HEK293T (cell line): ENCODE measurements at regions not wholly inside any gene's neighbourhood (a gene's known extent, or its start where the extent isn't known, plus 50 kb on each side); places are given as distances from the start of the nearest gene placed in this dataset.
"Not testable (repeated sequence)": the region's sequence is repeated elsewhere in the genome, so short reads cannot be mapped to it uniquely, and the experiment has no call there.

Source experiments
- CTCF ChIA-PET: fragments of 350-600 bp; formaldehyde crosslinking; extraction: SDS; loops from one replicate; lab custom pipeline; 2021; ENCODE audit warnings: antibody characterized with exemption, inconsistent platforms; lab: Yijun Ruan, JAX
- POLR2A ChIA-PET: fragments of 350-600 bp; formaldehyde crosslinking; extraction: SDS; loops from one replicate; lab custom pipeline; 2020; ENCODE audit warnings: antibody characterized with exemption, inconsistent platforms; lab: Yijun Ruan, JAX
- DNase-seq: peaks from one replicate; pipeline ENCODE4 v3.0.0; 2012; ENCODE audit warnings: mixed read lengths; ENCODE audit errors: extremely low spot score
- ARNT ChIP-seq: fragments of 450-650 bp; IDR thresholded peaks from 2 replicates; pipeline ENCODE4 v1.6.1; 2017; ENCODE audit warnings: mild to moderate bottlenecking
- BHLHE40 ChIP-seq: fragments of 450-650 bp; IDR thresholded peaks from 2 replicates; pipeline ENCODE4 v1.6.1; 2016; ENCODE audit warnings: mild to moderate bottlenecking, moderate library complexity, borderline replicate concordance
- CTBP1 ChIP-seq: fragments of 450-650 bp; IDR thresholded peaks from 2 replicates; pipeline ENCODE4 v1.6.1; 2016; ENCODE audit warnings: borderline replicate concordance
- ELF4 ChIP-seq: fragments of 450-650 bp; IDR thresholded peaks from 2 replicates; pipeline ENCODE4 v1.6.1; 2017; ENCODE audit warnings: antibody characterized with exemption
- FOXA1 ChIP-seq: fragments of 450-650 bp; IDR thresholded peaks from 2 replicates; pipeline ENCODE4 v1.6.1; 2016; ENCODE audit warnings: mild to moderate bottlenecking
- FOXK2 ChIP-seq: fragments of 450-650 bp; IDR thresholded peaks from 2 replicates; pipeline ENCODE4 v1.6.1; 2016; ENCODE audit warnings: mild to moderate bottlenecking
- FOXM1 ChIP-seq: fragments of 450-650 bp; IDR thresholded peaks from 2 replicates; pipeline ENCODE4 v1.6.1; 2017; ENCODE audit warnings: mild to moderate bottlenecking, borderline replicate concordance
- HDGF ChIP-seq: fragments of 450-650 bp; IDR thresholded peaks from 2 replicates; pipeline ENCODE4 v1.6.1; 2017; ENCODE audit warnings: antibody characterized with exemption, borderline replicate concordance
- L3MBTL2 ChIP-seq: fragments of 450-650 bp; conservative IDR thresholded peaks from 2 replicates; pipeline ENCODE4 v1.6.1; 2016; ENCODE audit warnings: mild to moderate bottlenecking
- LEF1 ChIP-seq: fragments of 450-650 bp; IDR thresholded peaks from 2 replicates; pipeline ENCODE4 v1.6.1; 2017; ENCODE audit warnings: mild to moderate bottlenecking, borderline replicate concordance
- NFRKB ChIP-seq: fragments of 450-650 bp; IDR thresholded peaks from 2 replicates; pipeline ENCODE4 v1.6.1; 2016; ENCODE audit warnings: mild to moderate bottlenecking, moderate library complexity
- SP1 ChIP-seq: fragments of 450-650 bp; IDR thresholded peaks from 2 replicates; pipeline ENCODE4 v1.6.1; 2017
- SUZ12 ChIP-seq: fragments of 450-650 bp; IDR thresholded peaks from 2 replicates; pipeline ENCODE4 v1.6.1; 2016; ENCODE audit warnings: mild to moderate bottlenecking
- TARDBP ChIP-seq: fragments of 450-650 bp; IDR thresholded peaks from 2 replicates; pipeline ENCODE4 v1.6.1; 2016
- ZNF384 ChIP-seq: fragments of 450-650 bp; IDR thresholded peaks from 2 replicates; pipeline ENCODE4 v1.6.1; 2016
- TF ChIP-seq, protein P1 (sequence below): fragments of 450-650 bp; IDR thresholded peaks from 2 replicates; pipeline ENCODE4 v1.6.1; 2016

DNA sequence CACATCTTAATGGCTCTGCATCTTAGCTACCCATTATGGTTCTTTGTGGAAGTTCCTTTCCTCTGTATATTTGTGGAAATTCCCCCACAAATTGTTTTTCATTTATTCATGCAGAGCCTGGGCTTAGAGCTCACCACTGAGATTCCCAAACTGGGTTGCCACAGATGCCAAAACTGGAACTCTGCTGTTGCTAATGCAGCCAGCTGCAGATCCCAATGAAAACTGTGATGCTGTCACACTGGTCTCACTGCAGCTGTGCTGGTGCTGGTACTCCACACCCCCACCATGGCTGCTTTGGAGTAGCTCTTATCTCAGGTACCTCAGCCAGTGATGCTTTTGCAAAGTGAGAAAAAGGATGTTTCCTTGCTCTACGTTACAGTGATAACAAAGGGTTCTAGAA is 87.7 kb downstream of the DCK start:
- DNase-seq, result no peak
- CTCF ChIA-PET, result interaction anchor here (0.9 kb wide), 1 partner anchor 14 kb away, joined by 4 read pairs; no protein-coding TSS in a partner anchor
- no peak for TF ChIP-seq ZNF384
- no peak for TF ChIP-seq BHLHE40
- no peak for TF ChIP-seq SUZ12
- no peak for TF ChIP-seq ELF4
- TF ChIP-seq LEF1, result no peak
- no peak for TF ChIP-seq TARDBP
- no peak for TF ChIP-seq FOXA1
- TF ChIP-seq L3MBTL2, result no peak
- no peak for TF ChIP-seq FOXK2
- no peak for TF ChIP-seq FOXM1
- no peak for TF ChIP-seq SP1
- TF ChIP-seq NFRKB, result no peak
- TF ChIP-seq ARNT, result no peak
- TF ChIP-seq HDGF, result no peak
- no peak for TF ChIP-seq CTBP1
- TF ChIP-seq, protein P1, sequence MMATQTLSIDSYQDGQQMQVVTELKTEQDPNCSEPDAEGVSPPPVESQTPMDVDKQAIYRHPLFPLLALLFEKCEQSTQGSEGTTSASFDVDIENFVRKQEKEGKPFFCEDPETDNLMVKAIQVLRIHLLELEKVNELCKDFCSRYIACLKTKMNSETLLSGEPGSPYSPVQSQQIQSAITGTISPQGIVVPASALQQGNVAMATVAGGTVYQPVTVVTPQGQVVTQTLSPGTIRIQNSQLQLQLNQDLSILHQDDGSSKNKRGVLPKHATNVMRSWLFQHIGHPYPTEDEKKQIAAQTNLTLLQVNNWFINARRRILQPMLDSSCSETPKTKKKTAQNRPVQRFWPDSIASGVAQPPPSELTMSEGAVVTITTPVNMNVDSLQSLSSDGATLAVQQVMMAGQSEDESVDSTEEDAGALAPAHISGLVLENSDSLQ, result no peak
- POLR2A ChIA-PET, result no interaction called here

DNA sequence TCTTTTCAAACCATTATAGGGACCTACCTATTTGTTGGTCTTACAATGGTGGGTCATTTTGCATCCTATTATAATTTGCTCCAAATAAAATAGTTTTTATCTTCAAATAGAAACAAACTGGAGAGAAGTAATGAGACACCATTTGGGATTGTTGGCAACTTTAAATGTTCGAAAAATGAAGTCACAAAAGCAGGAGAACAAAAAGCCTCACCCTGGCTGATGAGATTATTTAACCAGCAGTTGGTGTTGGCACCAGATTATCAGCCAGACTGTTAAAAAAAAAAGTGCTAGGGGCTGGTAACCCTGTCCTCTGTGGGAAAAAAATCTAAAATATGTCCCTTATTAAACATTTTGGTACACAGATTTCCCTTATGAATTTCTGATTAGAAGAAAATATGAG is 100.3 kb downstream of the DCK start:
- CTCF ChIA-PET, result no interaction called here
- TF ChIP-seq NFRKB (no peak), L3MBTL2 (no peak), FOXM1 (no peak)
- no peak for DNase-seq
- POLR2A ChIA-PET, result interaction anchor here (0.6 kb wide), 1 partner anchor 92 kb away, joined by 4 read pairs; no protein-coding TSS in a partner anchor

DNA sequence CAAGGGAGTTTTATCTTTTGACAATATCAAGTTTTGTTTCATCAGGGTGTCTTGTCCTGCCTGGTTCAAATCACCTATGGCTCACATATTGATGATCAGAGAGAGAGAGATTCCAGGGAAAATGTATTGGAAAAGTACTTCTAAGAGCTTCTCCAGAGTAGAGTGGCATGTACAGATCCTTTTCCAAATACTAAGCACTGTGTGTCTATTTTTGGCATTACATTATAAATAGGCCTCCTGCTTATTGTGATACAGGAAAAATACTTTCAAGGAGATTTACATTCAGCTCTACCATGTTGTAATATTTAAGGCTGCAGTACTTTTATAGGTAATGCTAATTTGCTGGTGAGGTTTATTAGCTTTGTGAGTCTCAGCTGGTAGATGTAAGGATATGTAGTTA is 100.8 kb downstream of the DCK start:
- ChIA-PET CTCF (no interaction called here), POLR2A (interaction anchor here (0.6 kb wide), 1 partner anchor 93 kb away, joined by 4 read pairs; no protein-coding TSS in a partner anchor)
- DNase-seq, result no peak
- TF ChIP-seq L3MBTL2 (no peak), LEF1 (no peak), CTBP1 (no peak), ARNT (no peak), HDGF (no peak), FOXM1 (no peak), BHLHE40 (no peak), TARDBP (no peak), FOXK2 (no peak), NFRKB (no peak), ZNF384 (no peak), ELF4 (no peak), SUZ12 (no peak), FOXA1 (no peak), SP1 (no peak)
- TF ChIP-seq, protein P1, result no peak

DNA sequence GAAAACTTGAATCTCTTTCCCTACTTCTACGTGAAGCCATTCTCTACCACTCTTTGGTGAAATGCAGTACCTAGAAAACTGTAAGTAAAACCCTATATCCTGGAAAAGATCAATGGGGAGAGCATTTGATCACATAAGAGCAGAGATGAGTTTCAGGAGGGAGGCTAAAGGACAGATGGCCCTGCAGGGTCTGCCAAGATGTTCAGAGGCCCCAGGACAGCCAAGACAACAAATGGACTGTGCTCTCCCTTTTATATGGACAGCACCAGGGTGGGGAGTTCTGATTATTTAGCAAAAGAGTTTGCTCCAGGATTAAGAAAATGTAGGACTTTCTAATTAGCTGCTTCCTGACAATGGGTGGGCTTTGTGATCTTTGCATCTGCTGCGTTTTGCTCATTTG is 101.7 kb downstream of the DCK start:
- ChIA-PET CTCF (no interaction called here), POLR2A (no interaction called here)
- no peak for DNase-seq
- TF ChIP-seq CTBP1, result no peak
- no peak for TF ChIP-seq FOXA1
- no peak for TF ChIP-seq SUZ12

DNA sequence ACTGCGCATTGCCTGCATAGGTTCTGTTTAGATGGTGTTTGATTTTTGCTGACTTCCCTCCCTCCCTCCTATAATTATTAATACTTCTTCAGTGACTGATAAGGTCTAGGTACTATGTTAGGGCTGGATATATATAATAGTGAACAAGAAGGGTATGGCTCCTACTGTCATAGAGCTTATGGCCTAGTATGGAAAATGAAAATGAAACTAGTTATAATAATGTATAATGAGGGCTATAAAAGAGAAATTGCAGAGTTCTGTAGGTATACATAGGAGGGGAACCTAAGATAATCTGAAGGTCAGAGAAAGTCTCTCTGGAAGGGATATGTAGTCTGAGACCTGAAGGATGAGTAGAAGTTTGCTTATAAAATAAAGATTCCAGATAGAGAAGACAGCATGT is 102.1 kb downstream of the DCK start:
- DNase-seq, result no peak
- no peak for TF ChIP-seq BHLHE40
- TF ChIP-seq NFRKB, result no peak
- TF ChIP-seq CTBP1, result no peak
- TF ChIP-seq SUZ12, result no peak
- no peak for TF ChIP-seq SP1
- TF ChIP-seq ARNT, result no peak
- TF ChIP-seq FOXM1, result no peak
- CTCF ChIA-PET, result no interaction called here
- POLR2A ChIA-PET, result no interaction called here

DNA sequence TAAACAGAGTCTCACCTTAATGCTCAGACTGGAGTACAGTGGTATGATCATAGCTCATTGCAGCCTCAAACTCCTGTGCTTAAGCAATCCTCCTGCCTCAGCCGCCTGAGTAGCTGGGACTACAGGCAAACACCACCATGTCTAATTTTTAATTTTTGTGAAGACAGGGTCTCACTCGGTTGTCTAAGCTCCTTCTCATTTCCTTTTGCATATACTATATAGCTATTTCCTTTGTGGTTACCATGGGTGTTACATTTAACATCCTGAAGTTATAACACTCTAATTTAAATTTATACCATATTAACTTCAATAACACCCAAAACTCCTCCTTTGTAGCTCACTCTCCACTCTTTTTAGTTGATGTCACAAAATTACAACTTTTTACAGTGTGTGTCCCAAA is 114.3 kb downstream of the DCK start:
- DNase-seq, result no peak
- no peak for TF ChIP-seq ARNT
- CTCF ChIA-PET, result no interaction called here
- POLR2A ChIA-PET, result no interaction called here

DNA sequence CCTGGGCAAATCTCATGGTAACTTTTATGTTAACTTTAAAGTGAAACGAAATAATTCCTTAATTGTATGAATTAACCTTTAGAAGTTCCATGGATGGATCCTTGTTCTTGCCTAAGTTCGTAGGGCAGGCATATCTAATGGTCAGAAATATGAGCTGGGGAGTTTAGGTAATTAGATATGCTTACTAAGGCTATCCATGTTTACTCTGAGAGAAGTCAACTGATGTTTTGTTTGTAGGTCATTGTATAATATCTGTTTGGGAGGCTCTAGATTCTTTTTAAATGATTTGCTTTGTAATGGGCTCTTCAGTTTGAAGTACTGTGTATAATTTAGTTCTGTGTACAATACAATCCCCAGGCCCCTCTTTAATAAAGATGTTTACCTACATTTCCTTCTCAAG is 117.0 kb downstream of the DCK start:
- no peak for DNase-seq
- POLR2A ChIA-PET, result no interaction called here
- CTCF ChIA-PET, result no interaction called here
- TF ChIP-seq LEF1, result no peak

DNA sequence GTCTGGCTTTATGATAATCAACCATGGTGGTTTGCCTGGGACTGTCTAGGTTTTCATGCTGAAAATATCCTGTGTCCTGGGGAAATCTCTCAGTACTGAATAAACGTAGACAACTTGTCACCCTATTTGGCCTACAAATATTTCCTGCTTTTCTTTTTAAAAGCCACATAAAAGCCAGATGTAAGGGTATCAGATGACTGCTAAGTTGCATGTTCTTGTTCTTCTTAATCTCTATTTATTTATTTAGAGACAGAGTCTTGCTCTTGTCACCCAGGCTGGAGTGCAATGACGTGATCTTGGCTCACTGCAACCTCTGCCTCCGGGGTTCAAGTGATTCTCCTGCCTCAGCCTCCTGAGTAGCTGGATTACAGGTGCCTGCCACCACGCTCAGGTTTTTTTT is 117.7 kb downstream of the DCK start:
- CTCF ChIA-PET, result interaction anchor here (0.6 kb wide), 1 partner anchor 210 kb away, joined by 3 read pairs; no protein-coding TSS in a partner anchor
- POLR2A ChIA-PET, result not testable (repeated sequence)
- DNase-seq, result peak; percentile 16
- peak; percentile 44; the same call in 1 of the 2 replicates for TF ChIP-seq CTBP1
- TF ChIP-seq, protein P1, result 0 out of 2 replicates have a peak, but pooled peaks have one; percentile 13
